ENCODE measurements at regions not wholly inside any gene's neighbourhood (a gene's known extent, or its start where the extent isn't known, plus 50 kb on each side); places are given as distances from the start of the nearest gene placed in this dataset.

- no peak overlapping the region for H3K4me3 ChIP-seq (replicated peaks; ENCODE audit: insufficient read depth, low read length)
- DNase-seq (ENCODE audit: low read depth in 1 of 2, low spot score in 1 of 2) = no peak
- TF ChIP-seq GABPA (IDR thresholded peaks at IDR 0.05; ENCODE audit: low read depth) = no peak
- TF ChIP-seq SPI1 (IDR thresholded peaks at IDR 0.05; ENCODE audit: borderline replicate concordance, low read depth) = no peak
- TF ChIP-seq REST (IDR thresholded peaks at IDR 0.05; ENCODE audit: insufficient replicate concordance, low read depth) = no peak
- TF ChIP-seq, protein P1, sequence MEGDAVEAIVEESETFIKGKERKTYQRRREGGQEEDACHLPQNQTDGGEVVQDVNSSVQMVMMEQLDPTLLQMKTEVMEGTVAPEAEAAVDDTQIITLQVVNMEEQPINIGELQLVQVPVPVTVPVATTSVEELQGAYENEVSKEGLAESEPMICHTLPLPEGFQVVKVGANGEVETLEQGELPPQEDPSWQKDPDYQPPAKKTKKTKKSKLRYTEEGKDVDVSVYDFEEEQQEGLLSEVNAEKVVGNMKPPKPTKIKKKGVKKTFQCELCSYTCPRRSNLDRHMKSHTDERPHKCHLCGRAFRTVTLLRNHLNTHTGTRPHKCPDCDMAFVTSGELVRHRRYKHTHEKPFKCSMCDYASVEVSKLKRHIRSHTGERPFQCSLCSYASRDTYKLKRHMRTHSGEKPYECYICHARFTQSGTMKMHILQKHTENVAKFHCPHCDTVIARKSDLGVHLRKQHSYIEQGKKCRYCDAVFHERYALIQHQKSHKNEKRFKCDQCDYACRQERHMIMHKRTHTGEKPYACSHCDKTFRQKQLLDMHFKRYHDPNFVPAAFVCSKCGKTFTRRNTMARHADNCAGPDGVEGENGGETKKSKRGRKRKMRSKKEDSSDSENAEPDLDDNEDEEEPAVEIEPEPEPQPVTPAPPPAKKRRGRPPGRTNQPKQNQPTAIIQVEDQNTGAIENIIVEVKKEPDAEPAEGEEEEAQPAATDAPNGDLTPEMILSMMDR (IDR thresholded peaks at IDR 0.05; ENCODE audit: insufficient read depth, low read length) = no peak
- no peak for TF ChIP-seq POLR2AphosphoS5 (IDR thresholded peaks at IDR 0.05; ENCODE audit: low read depth)
- no peaks in the 10 kb centered on the region for H3K27me3 ChIP-seq (ENCODE audit: insufficient read depth, poor library complexity, severe bottlenecking)
- no peak overlapping the region for H3K27ac ChIP-seq (replicated peaks)
These were observed 550.5 kb downstream of the PDHA2 start for GRCh38 chr4:96390404-96390803.

- DNase-seq (ENCODE audit: low read depth in 1 of 2, low spot score in 1 of 2) = no peak
- no peak for TF ChIP-seq GABPA (IDR thresholded peaks at IDR 0.05; ENCODE audit: low read depth)
- TF ChIP-seq SPI1 (IDR thresholded peaks at IDR 0.05; ENCODE audit: borderline replicate concordance, low read depth) = no peak
- TF ChIP-seq REST (IDR thresholded peaks at IDR 0.05; ENCODE audit: insufficient replicate concordance, low read depth) = no peak
- no peak for TF ChIP-seq POLR2AphosphoS5 (IDR thresholded peaks at IDR 0.05; ENCODE audit: low read depth)
- TF ChIP-seq, protein P1 (IDR thresholded peaks at IDR 0.05; ENCODE audit: insufficient read depth, low read length) = no peak
- Histone ChIP-seq H3K4me3 (replicated peaks; ENCODE audit: insufficient read depth, low read length) (no peak overlapping the region), H3K27me3 (ENCODE audit: insufficient read depth, poor library complexity, severe bottlenecking) (no peaks in the 10 kb centered on the region), H3K27ac (replicated peaks) (no peak overlapping the region)
These were observed 555.9 kb downstream of the PDHA2 start for GRCh38 chr4:96395747-96396146.

- no peak overlapping the region for H3K27ac ChIP-seq (replicated peaks)
- H3K27me3 ChIP-seq (ENCODE audit: insufficient read depth, poor library complexity, severe bottlenecking) = no peaks in the 10 kb centered on the region
- TF ChIP-seq GABPA (IDR thresholded peaks at IDR 0.05; ENCODE audit: low read depth) (no peak), POLR2AphosphoS5 (IDR thresholded peaks at IDR 0.05; ENCODE audit: low read depth) (no peak), SPI1 (IDR thresholded peaks at IDR 0.05; ENCODE audit: borderline replicate concordance, low read depth) (no peak), REST (IDR thresholded peaks at IDR 0.05; ENCODE audit: insufficient replicate concordance, low read depth) (no peak)
- TF ChIP-seq, protein P1 (IDR thresholded peaks at IDR 0.05; ENCODE audit: insufficient read depth, low read length) = no peak
- no peak for DNase-seq (ENCODE audit: low read depth in 1 of 2, low spot score in 1 of 2)
- no peak overlapping the region for H3K4me3 ChIP-seq (replicated peaks; ENCODE audit: insufficient read depth, low read length)
These were observed 566.8 kb downstream of the PDHA2 start for GRCh38 chr4:96406742-96407141.

Data from HL-60 (cell line).